K562 (cell line): ENCODE measurements at regions not wholly inside any gene's neighbourhood (a gene's known extent, or its start where the extent isn't known, plus 50 kb on each side); places are given as distances from the start of the nearest gene placed in this dataset.

Experiments used
- ATF7 ChIP-seq: fragments of 450-650 bp; IDR thresholded peaks from 2 replicates; pipeline ENCODE4 v1.7.1; 2014; ENCODE audit warnings: mild to moderate bottlenecking, moderate library complexity
- CBFA2T3 ChIP-seq: fragments of 450-650 bp; IDR thresholded peaks from 2 replicates; pipeline ENCODE4 v1.6.1; 2017
- CCAR2 ChIP-seq: fragments of 200-400 bp; formaldehyde crosslinking; IDR thresholded peaks from 2 replicates; pipeline ENCODE4 v1.6.1; 2017; ENCODE audit warnings: mild to moderate bottlenecking, low read depth, low read length
- ELF2 ChIP-seq: fragments of 250-450 bp; sonication (Bioruptor Pico); IDR thresholded peaks from 2 replicates; pipeline ENCODE4 v1.5.0; 2021; ENCODE audit warnings: mild to moderate bottlenecking
- ETV1 ChIP-seq: fragments of 450-650 bp; conservative IDR thresholded peaks from 2 replicates; pipeline ENCODE4 v1.6.1; 2016; ENCODE audit warnings: missing genetic modification characterization, control low read depth, low read depth, missing compliant biosample characterization
- HMBOX1 ChIP-seq: sonication (generic); IDR thresholded peaks from 2 replicates; pipeline ENCODE4 v1.6.1; 2016
- HMG20B ChIP-seq: fragments of 250-450 bp; sonication (Bioruptor Pico); IDR thresholded peaks from 2 replicates; pipeline ENCODE4 v1.5.0; 2021; ENCODE audit warnings: mild to moderate bottlenecking
- MEIS2 ChIP-seq: fragments of 450-650 bp; IDR thresholded peaks from 2 replicates; pipeline ENCODE4 v1.6.1; 2014; ENCODE audit warnings: mild to moderate bottlenecking; ENCODE audit not compliant: partially characterized antibody
- MYBL2 ChIP-seq, 2 experiments: fragments of 450-650 bp in 1 of 2; sonication (generic) in 1 of 2; formaldehyde crosslinking in 1 of 2; IDR thresholded peaks; 2 replicates each; pipeline versions ENCODE4 v1.6.1 to v1.8.1; 2017 to 2022; ENCODE audit warnings: borderline replicate concordance in 1 of 2, inconsistent platforms in 1 of 2, low read depth in 1 of 2, mild to moderate bottlenecking in 1 of 2, missing genetic modification reagents in 1 of 2, moderate library complexity in 1 of 2
- PCBP2 ChIP-seq: fragments of 200-400 bp; formaldehyde crosslinking; IDR thresholded peaks from 2 replicates; pipeline ENCODE4 v1.6.1; 2018; ENCODE audit warnings: low read length, low read depth, mild to moderate bottlenecking, moderate library complexity; ENCODE audit not compliant: poor library complexity, severe bottlenecking
- PHB2 ChIP-seq: fragments of 450-650 bp; IDR thresholded peaks from 2 replicates; pipeline ENCODE4 v1.6.1; 2017; ENCODE audit warnings: low read depth
- POLR2G ChIP-seq: fragments of 200-400 bp; formaldehyde crosslinking; IDR thresholded peaks from 2 replicates; pipeline ENCODE4 v1.6.1; 2017; ENCODE audit warnings: low read depth, mild to moderate bottlenecking, antibody characterized with exemption, low read length, moderate library complexity
- POLR3A ChIP-seq: IDR thresholded peaks from 2 replicates; pipeline ENCODE4 v1.6.1; 2011; ENCODE audit warnings: borderline replicate concordance, mild to moderate bottlenecking, moderate library complexity; ENCODE audit not compliant: insufficient read length, insufficient read depth; ENCODE audit errors: extremely low read depth
- RBM15 ChIP-seq: fragments of 200-400 bp; formaldehyde crosslinking; IDR thresholded peaks from 2 replicates; pipeline ENCODE4 v1.6.1; 2018; ENCODE audit warnings: mild to moderate bottlenecking, low read length, moderate library complexity; ENCODE audit not compliant: insufficient read depth
- RNF2 ChIP-seq: sonication (generic); IDR thresholded peaks from 2 replicates; pipeline ENCODE4 v1.6.1; 2016
- SNIP1 ChIP-seq: fragments of 450-650 bp; IDR thresholded peaks from 2 replicates; pipeline ENCODE4 v1.7.1; 2017; ENCODE audit warnings: low read depth, mild to moderate bottlenecking
- THRB ChIP-seq: fragments of 450-650 bp; formaldehyde crosslinking; conservative IDR thresholded peaks from 2 replicates; pipeline ENCODE4 v1.4.0; 2022; ENCODE audit warnings: mild to moderate bottlenecking, missing genetic modification characterization
- ZNF174 ChIP-seq: fragments of 250-450 bp; sonication (Bioruptor Pico); IDR thresholded peaks from 2 replicates; pipeline ENCODE4 v1.4.0; 2020; ENCODE audit warnings: mild to moderate bottlenecking
- ZNF212 ChIP-seq: fragments of 450-650 bp; formaldehyde crosslinking; IDR thresholded peaks from 2 replicates; pipeline ENCODE4 v1.4.0; 2020; ENCODE audit warnings: mild to moderate bottlenecking
- ZNF431 ChIP-seq: sonication (generic); formaldehyde crosslinking; IDR thresholded peaks from 2 replicates; pipeline ENCODE4 v1.8.0; 2022; ENCODE audit warnings: mild to moderate bottlenecking, missing genetic modification reagents
- ZZZ3 ChIP-seq: fragments of 450-650 bp; IDR thresholded peaks from 2 replicates; pipeline ENCODE4 v1.6.1; 2016; ENCODE audit warnings: antibody characterized with exemption, mild to moderate bottlenecking, moderate library complexity
- TF ChIP-seq, protein P1 (sequence below): IDR thresholded peaks from 2 replicates; pipeline ENCODE4 v1.6.1; 2011; ENCODE audit not compliant: insufficient read length; ENCODE audit errors: extremely low read depth
- TF ChIP-seq, protein P2 (sequence below): fragments of 450-650 bp; IDR thresholded peaks from 2 replicates; pipeline ENCODE4 v1.6.1; 2016; ENCODE audit warnings: missing biosample characterization, missing genetic modification characterization
- TF ChIP-seq, protein P3 (sequence below): fragments of 200-800 bp; sonication (Bioruptor generic); IDR thresholded peaks from 2 replicates; pipeline ENCODE4 v1.6.1; 2017; ENCODE audit warnings: missing genetic modification characterization, missing compliant biosample characterization

- no peak for TF ChIP-seq RBM15
- TF ChIP-seq, protein P1, sequence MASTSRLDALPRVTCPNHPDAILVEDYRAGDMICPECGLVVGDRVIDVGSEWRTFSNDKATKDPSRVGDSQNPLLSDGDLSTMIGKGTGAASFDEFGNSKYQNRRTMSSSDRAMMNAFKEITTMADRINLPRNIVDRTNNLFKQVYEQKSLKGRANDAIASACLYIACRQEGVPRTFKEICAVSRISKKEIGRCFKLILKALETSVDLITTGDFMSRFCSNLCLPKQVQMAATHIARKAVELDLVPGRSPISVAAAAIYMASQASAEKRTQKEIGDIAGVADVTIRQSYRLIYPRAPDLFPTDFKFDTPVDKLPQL, result no peak
- no peak for TF ChIP-seq ZZZ3
- TF ChIP-seq, protein P2, sequence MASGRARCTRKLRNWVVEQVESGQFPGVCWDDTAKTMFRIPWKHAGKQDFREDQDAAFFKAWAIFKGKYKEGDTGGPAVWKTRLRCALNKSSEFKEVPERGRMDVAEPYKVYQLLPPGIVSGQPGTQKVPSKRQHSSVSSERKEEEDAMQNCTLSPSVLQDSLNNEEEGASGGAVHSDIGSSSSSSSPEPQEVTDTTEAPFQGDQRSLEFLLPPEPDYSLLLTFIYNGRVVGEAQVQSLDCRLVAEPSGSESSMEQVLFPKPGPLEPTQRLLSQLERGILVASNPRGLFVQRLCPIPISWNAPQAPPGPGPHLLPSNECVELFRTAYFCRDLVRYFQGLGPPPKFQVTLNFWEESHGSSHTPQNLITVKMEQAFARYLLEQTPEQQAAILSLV (tag), result no peak
- TF ChIP-seq ZNF174 (CRISPR knock-in tag), result no peak
- no peak for TF ChIP-seq ELF2
- no peak for TF ChIP-seq ZNF212 (CRISPR knock-in tag)
- TF ChIP-seq HMBOX1, result peak; percentile 77
- TF ChIP-seq ATF7, result 0 out of 2 replicates have a peak, but pooled peaks have one; percentile 21
- no peak for TF ChIP-seq PHB2
- TF ChIP-seq CCAR2, result no peak
- TF ChIP-seq POLR2G, result no peak
- TF ChIP-seq ZNF431 (CRISPR knock-in tag), result no peak
- no peak for TF ChIP-seq SNIP1
- TF ChIP-seq HMG20B (CRISPR knock-in tag), result no peak
- no peak for TF ChIP-seq PCBP2
- TF ChIP-seq THRB, result no peak
- peak; percentile 29; the same call in 1 of the 2 replicates for TF ChIP-seq RNF2
- peak; percentile 89 for TF ChIP-seq ETV1 (tag)
- TF ChIP-seq MYBL2 (IDR thresholded peaks at IDR 0.05; ENCODE audit: low read depth), result 0 out of 2 replicates have a peak, but pooled peaks have one; percentile 23
- no peak for TF ChIP-seq MYBL2 (CRISPR knock-in tag; IDR thresholded peaks at IDR 0.05; ENCODE audit: borderline replicate concordance)
- no peak for TF ChIP-seq POLR3A
- TF ChIP-seq CBFA2T3, result 0 out of 2 replicates have a peak, but pooled peaks have one; percentile 23
- TF ChIP-seq MEIS2, result peak; percentile 97
- TF ChIP-seq, protein P3, sequence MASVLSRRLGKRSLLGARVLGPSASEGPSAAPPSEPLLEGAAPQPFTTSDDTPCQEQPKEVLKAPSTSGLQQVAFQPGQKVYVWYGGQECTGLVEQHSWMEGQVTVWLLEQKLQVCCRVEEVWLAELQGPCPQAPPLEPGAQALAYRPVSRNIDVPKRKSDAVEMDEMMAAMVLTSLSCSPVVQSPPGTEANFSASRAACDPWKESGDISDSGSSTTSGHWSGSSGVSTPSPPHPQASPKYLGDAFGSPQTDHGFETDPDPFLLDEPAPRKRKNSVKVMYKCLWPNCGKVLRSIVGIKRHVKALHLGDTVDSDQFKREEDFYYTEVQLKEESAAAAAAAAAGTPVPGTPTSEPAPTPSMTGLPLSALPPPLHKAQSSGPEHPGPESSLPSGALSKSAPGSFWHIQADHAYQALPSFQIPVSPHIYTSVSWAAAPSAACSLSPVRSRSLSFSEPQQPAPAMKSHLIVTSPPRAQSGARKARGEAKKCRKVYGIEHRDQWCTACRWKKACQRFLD, result peak; percentile 47; the same call in 1 of the 2 replicates
These were observed 224.9 kb upstream of the NFE2L3 start (continued) for GRCh38 chr7:25926891-25927625.
